Caco-2 (cell line): ENCODE measurements at regions not wholly inside any gene's neighbourhood (a gene's known extent, or its start where the extent isn't known, plus 50 kb on each side); places are given as distances from the start of the nearest gene placed in this dataset.

Experiments used
- BruUV-seq: library from RNA; stranded (reverse); fragments of 400-500 nt; replicated peaks from 2 replicates; lab custom pipeline; 2021; lab: Mats Ljungman, UMichigan
- CTCF ChIA-PET: fragments of 300-600 bp; sonication (Branson Sonifier 250); formaldehyde crosslinking; loops from one replicate; lab custom pipeline; 2022; ENCODE audit warnings: antibody characterized with exemption; lab: Charles Lee
- POLR2A ChIA-PET: fragments of 300-600 bp; sonication (Branson Sonifier 250); formaldehyde crosslinking; loops from one replicate; lab custom pipeline; 2022; ENCODE audit warnings: antibody characterized with exemption; lab: Charles Lee
- DNase-seq, 2 experiments: peaks; one replicate each; pipeline versions ENCODE4 v3.0.0 to v3.0.0-alpha.2; 2020 to 2022
- H3K27me3 ChIP-seq: replicated peaks from 2 replicates; pipeline ENCODE4 v1.6.0; 2011; ENCODE audit warnings: low read length; ENCODE audit not compliant: control insufficient read depth, insufficient read depth
- H3K36me3 ChIP-seq: 2 replicates; pipeline ENCODE4 v1.5.1; 2011; ENCODE audit warnings: low read length; ENCODE audit not compliant: control insufficient read depth, insufficient read depth
- H3K4me1 ChIP-seq: fragments of 250-450 bp; sonication (Bioruptor Pico); 2 replicates; pipeline ENCODE4 v1.5.1; 2020; ENCODE audit warnings: mild to moderate bottlenecking
- H3K4me3 ChIP-seq: 2 replicates; pipeline ENCODE4 v1.5.1; 2011; ENCODE audit warnings: low read depth, mild to moderate bottlenecking, control low read depth, low read length
- H3K9me3 ChIP-seq: fragments of 250-450 bp; sonication (Bioruptor Pico); 2 replicates; pipeline ENCODE4 v1.5.1; 2020; ENCODE audit warnings: mild to moderate bottlenecking, moderate library complexity
- H3K27ac Mint-ChIP-seq: one replicate; pipeline ENCODE4 v1.8.0; 2022; ENCODE audit warnings: mixed read lengths; ENCODE audit not compliant: unreplicated experiment
- H3K27me3 Mint-ChIP-seq: one replicate; pipeline ENCODE4 v1.8.0; 2022; ENCODE audit warnings: mixed read lengths; ENCODE audit not compliant: insufficient read depth, unreplicated experiment
- H3K36me3 Mint-ChIP-seq: one replicate; pipeline ENCODE4 v1.8.0; 2022; ENCODE audit warnings: mild to moderate bottlenecking, mixed read lengths; ENCODE audit not compliant: insufficient read depth, unreplicated experiment
- H3K4me1 Mint-ChIP-seq: one replicate; pipeline ENCODE4 v1.8.0; 2022; ENCODE audit warnings: low read depth, mixed read lengths; ENCODE audit not compliant: unreplicated experiment
- H3K4me3 Mint-ChIP-seq: one replicate; pipeline ENCODE4 v1.8.0; 2022; ENCODE audit warnings: mild to moderate bottlenecking, moderate library complexity, mixed read lengths; ENCODE audit not compliant: unreplicated experiment
- H3K9me3 Mint-ChIP-seq: one replicate; pipeline ENCODE4 v1.8.0; 2022; ENCODE audit warnings: mixed read lengths; ENCODE audit not compliant: unreplicated experiment
- intact Hi-C: fragments of 100-400 bp; cut with micrococcal nuclease; formaldehyde crosslinking; loops from one replicate; pipeline ENCODE4 v1.10.0; 2022; ENCODE audit not compliant: unreplicated experiment
- TF ChIP-seq, protein P1 (sequence below), 2 experiments: fragments of 200-600 bp in 1 of 2; IDR thresholded peaks; 1 replicate in 1 of 2; 2 replicates in 1 of 2; pipeline versions ENCODE4 v1.5.1 to v1.8.0; 2011 to 2022; ENCODE audit warnings: antibody characterized with exemption in 1 of 2, control low read depth in 1 of 2, inconsistent platforms in 1 of 2, low read depth in 1 of 2, low read length in 1 of 2, mild to moderate bottlenecking in 1 of 2, moderate library complexity in 1 of 2; ENCODE audit not compliant: insufficient read depth in 1 of 2, severe bottlenecking in 1 of 2, unreplicated experiment in 1 of 2

DNA sequence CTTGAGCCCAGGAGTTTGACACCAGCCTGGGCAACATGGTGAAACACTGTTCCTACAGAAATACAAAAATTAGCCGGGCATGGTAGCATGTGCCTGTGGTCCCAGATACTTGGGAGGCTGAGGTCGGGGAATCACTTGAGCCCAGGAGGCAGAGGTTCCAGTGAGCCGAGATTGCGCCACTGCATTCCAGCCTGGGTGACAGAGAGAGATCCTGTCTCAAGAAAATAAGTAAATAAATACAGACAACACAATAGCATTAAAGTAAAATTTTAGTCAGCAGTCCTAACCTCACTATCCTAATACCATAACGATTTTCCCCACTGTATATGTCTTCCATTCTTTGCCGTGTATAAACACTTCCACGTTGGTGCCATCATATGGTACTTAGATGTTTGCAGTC lies 83.0 kb upstream of the MBOAT2 start:
- POLR2A ChIA-PET = no interaction called here

DNA sequence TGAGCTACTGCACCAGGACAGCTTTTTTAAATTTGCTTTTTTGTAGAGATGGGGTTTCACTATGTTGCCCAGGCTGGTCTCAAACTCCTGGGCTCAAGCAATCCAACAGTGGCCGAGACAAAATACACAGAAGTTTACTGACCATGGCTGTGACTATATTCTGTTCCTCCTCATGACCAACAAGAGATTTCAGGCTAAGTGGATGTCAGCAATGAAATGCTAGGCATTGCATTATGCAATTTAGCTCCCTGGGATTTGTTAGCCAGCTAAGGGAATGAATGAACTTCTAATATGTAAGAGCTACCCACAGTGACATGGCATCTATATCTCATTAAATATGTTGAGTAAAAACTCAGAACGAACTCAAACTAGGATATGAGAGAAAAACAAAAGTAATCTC lies 81.9 kb upstream of the MBOAT2 start:
- CTCF ChIA-PET = no interaction called here
- Mint-ChIP-seq H3K4me1 (peaks cover 12% of the 10 kb centered on the region), H3K9me3 (no peaks in the 10 kb centered on the region), H3K4me3 (no peak overlapping the region), H3K36me3 (no peaks in the 10 kb centered on the region), H3K27me3 (no peaks in the 10 kb centered on the region), H3K27ac (no peak overlapping the region)
- H3K9me3 ChIP-seq = peaks cover 5% of the 10 kb centered on the region; the same call in 1 of the 2 replicates
- POLR2A ChIA-PET = no interaction called here
- no peaks in the 10 kb centered on the region for H3K36me3 ChIP-seq
- no TSS peak for BruUV-seq
- H3K27me3 ChIP-seq = no peaks in the 10 kb centered on the region
- peaks cover 15% of the 10 kb centered on the region for H3K4me1 ChIP-seq
- TF ChIP-seq, protein P1, sequence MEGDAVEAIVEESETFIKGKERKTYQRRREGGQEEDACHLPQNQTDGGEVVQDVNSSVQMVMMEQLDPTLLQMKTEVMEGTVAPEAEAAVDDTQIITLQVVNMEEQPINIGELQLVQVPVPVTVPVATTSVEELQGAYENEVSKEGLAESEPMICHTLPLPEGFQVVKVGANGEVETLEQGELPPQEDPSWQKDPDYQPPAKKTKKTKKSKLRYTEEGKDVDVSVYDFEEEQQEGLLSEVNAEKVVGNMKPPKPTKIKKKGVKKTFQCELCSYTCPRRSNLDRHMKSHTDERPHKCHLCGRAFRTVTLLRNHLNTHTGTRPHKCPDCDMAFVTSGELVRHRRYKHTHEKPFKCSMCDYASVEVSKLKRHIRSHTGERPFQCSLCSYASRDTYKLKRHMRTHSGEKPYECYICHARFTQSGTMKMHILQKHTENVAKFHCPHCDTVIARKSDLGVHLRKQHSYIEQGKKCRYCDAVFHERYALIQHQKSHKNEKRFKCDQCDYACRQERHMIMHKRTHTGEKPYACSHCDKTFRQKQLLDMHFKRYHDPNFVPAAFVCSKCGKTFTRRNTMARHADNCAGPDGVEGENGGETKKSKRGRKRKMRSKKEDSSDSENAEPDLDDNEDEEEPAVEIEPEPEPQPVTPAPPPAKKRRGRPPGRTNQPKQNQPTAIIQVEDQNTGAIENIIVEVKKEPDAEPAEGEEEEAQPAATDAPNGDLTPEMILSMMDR (IDR thresholded peaks at IDR 0.05; ENCODE audit: insufficient read depth in 1 of 2, low read depth in 1 of 2, low read length in 1 of 2, severe bottlenecking in 1 of 2, unreplicated experiment in 1 of 2) = no peak
- no peak overlapping the region for H3K4me3 ChIP-seq
- intact Hi-C loops = no loop called here
- DNase-seq = no peak

More for the DNA sequence above, 83.0 kb upstream of the MBOAT2 start:
- H3K4me3 ChIP-seq = no peak overlapping the region
- no TSS peak for BruUV-seq
- peaks cover 15% of the 10 kb centered on the region for H3K4me1 ChIP-seq
- no peaks in the 10 kb centered on the region for H3K36me3 ChIP-seq
- Mint-ChIP-seq H3K27ac (no peak overlapping the region), H3K4me1 (peaks cover 12% of the 10 kb centered on the region), H3K9me3 (no peaks in the 10 kb centered on the region), H3K4me3 (no peak overlapping the region), H3K36me3 (no peaks in the 10 kb centered on the region), H3K27me3 (no peaks in the 10 kb centered on the region)
- H3K9me3 ChIP-seq = peaks cover 5% of the 10 kb centered on the region; the same call in 1 of the 2 replicates
- no peaks in the 10 kb centered on the region for H3K27me3 ChIP-seq
- TF ChIP-seq, protein P1 (IDR thresholded peaks at IDR 0.05; ENCODE audit: insufficient read depth in 1 of 2, low read depth in 1 of 2, low read length in 1 of 2, severe bottlenecking in 1 of 2, unreplicated experiment in 1 of 2) = no peak
- CTCF ChIA-PET = no interaction called here
- no peak for DNase-seq
- intact Hi-C loops = loop anchor here (2.0 kb wide), 1 partner anchor 18 kb away; no protein-coding TSS in a partner anchor

DNA sequence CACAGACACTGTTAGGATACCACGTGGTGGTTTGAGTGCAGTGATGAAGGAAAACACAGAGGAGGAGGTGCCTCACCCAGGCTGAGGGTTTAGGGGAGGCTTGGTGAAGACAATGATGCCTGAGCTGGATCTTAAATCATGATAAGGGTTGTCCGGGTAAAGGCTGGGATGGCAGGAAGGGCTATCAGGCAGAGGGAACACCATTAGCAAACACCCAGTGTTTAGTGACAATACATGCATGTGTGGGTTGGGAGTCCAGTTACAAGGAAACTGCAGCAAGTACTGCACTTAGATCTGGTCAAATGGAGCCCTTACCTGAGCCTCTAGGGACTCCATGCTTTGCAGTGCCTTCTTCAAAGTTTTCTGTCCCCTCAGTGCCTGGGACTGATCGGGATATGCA lies 79.8 kb upstream of the MBOAT2 start:
- no peak overlapping the region for H3K4me3 Mint-ChIP-seq
- intact Hi-C loops = no loop called here
- Histone ChIP-seq H3K9me3 (peaks cover 5% of the 10 kb centered on the region; the same call in 1 of the 2 replicates), H3K4me3 (no peak overlapping the region), H3K4me1 (peaks cover 15% of the 10 kb centered on the region), H3K27me3 (no peaks in the 10 kb centered on the region), H3K36me3 (no peaks in the 10 kb centered on the region)
- H3K36me3 Mint-ChIP-seq = no peaks in the 10 kb centered on the region
- H3K4me1 Mint-ChIP-seq = peaks cover 12% of the 10 kb centered on the region
- H3K9me3 Mint-ChIP-seq = no peaks in the 10 kb centered on the region
- no TSS peak for BruUV-seq
- CTCF ChIA-PET = no interaction called here
- DNase-seq = no peak
- H3K27ac Mint-ChIP-seq = no peak overlapping the region
- TF ChIP-seq, protein P1 (IDR thresholded peaks at IDR 0.05; ENCODE audit: insufficient read depth in 1 of 2, low read depth in 1 of 2, low read length in 1 of 2, severe bottlenecking in 1 of 2, unreplicated experiment in 1 of 2) = no peak
- POLR2A ChIA-PET = no interaction called here
- no peaks in the 10 kb centered on the region for H3K27me3 Mint-ChIP-seq
